ENCODE measurements at regions not wholly inside any gene's neighbourhood (a gene's known extent, or its start where the extent isn't known, plus 50 kb on each side); places are given as distances from the start of the nearest gene placed in this dataset.

DNA sequence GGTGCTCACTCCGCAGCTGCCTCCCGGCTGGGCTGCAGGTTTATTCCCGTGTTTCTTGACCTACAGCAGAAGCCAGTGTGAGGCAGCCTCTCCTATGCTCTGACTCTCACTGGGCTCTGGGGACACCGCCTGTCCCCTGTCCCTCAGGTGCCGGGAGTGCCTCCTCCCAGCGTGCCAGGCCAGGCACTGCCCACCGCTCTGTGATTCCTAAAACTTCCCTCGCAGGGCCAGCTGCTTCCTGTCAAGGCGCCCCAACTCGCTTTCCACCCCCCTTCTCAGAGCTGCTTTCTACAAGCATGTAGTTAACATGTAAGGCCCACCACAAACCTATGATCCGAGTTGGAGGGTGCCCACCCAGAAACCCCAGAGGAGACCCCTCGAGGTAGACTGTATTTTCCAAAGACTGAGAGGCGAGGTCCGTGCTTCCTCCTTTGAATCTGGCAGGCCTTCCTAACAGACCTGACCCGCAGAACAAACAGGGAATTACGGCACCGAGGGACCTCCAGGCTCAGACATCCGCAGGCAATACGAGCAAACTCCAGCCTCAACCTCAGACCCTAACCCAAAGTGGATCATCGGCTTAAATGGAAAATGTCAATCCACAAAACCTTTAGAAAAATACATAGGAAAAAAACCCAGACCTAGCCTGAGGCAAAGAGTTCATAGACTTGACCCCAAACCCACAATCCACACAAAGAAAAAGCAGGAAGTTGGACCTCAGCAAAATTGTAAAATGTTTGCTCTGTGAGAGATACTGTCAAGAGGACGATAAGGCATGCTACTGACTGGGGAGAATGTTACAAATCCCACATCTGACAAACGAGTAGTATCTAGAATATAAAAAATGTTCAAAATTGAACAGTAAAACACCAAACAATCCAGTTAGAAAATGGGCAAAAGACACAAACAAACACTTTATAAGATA, 121.3 kb upstream of the IQSEC1 start:
- no peaks in the 10 kb centered on the region for H3K36me3 ChIP-seq (ENCODE audit: low read depth)
- intact Hi-C loops (cut with micrococcal nuclease; ENCODE audit: unreplicated experiment), result no loop called here
- TF ChIP-seq, protein P1, sequence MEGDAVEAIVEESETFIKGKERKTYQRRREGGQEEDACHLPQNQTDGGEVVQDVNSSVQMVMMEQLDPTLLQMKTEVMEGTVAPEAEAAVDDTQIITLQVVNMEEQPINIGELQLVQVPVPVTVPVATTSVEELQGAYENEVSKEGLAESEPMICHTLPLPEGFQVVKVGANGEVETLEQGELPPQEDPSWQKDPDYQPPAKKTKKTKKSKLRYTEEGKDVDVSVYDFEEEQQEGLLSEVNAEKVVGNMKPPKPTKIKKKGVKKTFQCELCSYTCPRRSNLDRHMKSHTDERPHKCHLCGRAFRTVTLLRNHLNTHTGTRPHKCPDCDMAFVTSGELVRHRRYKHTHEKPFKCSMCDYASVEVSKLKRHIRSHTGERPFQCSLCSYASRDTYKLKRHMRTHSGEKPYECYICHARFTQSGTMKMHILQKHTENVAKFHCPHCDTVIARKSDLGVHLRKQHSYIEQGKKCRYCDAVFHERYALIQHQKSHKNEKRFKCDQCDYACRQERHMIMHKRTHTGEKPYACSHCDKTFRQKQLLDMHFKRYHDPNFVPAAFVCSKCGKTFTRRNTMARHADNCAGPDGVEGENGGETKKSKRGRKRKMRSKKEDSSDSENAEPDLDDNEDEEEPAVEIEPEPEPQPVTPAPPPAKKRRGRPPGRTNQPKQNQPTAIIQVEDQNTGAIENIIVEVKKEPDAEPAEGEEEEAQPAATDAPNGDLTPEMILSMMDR (conservative IDR thresholded peaks at IDR 0.05), result no peak
- no peak for TF ChIP-seq EZH2 (IDR thresholded peaks at IDR 0.05; ENCODE audit: low read depth)
- CTCF ChIA-PET, result interaction anchor here (1.9 kb wide), 1 partner anchor 35 kb away, joined by 4 read pairs; no protein-coding TSS in a partner anchor
- no peak overlapping the region for H2AFZ ChIP-seq
- H3K27me3 ChIP-seq (ENCODE audit: insufficient read depth, low read depth), result no peaks in the 10 kb centered on the region
- peak overlapping the region; percentile 70 for H3K4me2 ChIP-seq
- H3K9me2 ChIP-seq (ENCODE audit: insufficient read depth), result no peaks in the 10 kb centered on the region
- BruUV-seq (replicated peaks), result no TSS peak
- H3K9me3 ChIP-seq (ENCODE audit: insufficient read depth, low read depth), result no peaks in the 10 kb centered on the region
- H3K79me2 ChIP-seq (ENCODE audit: low read depth), result no peaks in the 10 kb centered on the region
- peaks cover 48% of the 10 kb centered on the region for H3K4me1 ChIP-seq (replicated peaks; ENCODE audit: insufficient read depth)
- POLR2A ChIA-PET (ENCODE audit: unreplicated experiment), result interaction anchor here (0.8 kb wide), 1 partner anchor 24 kb away, joined by 3 read pairs; no protein-coding TSS in a partner anchor
- H4K20me1 ChIP-seq (ENCODE audit: insufficient read depth), result no peaks in the 10 kb centered on the region; the same call in 1 of the 2 replicates
- DNase-seq, result peak in 1 of 2 experiments; percentile 81
- H3K4me3 ChIP-seq, result no peak overlapping the region; the same call in 1 of the 2 replicates
- H3F3A ChIP-seq (ENCODE audit: insufficient read depth, low read depth), result peaks cover 26% of the 10 kb centered on the region; the same call in 1 of the 2 replicates
- peak overlapping the region; percentile 50 for H3K27ac ChIP-seq

DNA sequence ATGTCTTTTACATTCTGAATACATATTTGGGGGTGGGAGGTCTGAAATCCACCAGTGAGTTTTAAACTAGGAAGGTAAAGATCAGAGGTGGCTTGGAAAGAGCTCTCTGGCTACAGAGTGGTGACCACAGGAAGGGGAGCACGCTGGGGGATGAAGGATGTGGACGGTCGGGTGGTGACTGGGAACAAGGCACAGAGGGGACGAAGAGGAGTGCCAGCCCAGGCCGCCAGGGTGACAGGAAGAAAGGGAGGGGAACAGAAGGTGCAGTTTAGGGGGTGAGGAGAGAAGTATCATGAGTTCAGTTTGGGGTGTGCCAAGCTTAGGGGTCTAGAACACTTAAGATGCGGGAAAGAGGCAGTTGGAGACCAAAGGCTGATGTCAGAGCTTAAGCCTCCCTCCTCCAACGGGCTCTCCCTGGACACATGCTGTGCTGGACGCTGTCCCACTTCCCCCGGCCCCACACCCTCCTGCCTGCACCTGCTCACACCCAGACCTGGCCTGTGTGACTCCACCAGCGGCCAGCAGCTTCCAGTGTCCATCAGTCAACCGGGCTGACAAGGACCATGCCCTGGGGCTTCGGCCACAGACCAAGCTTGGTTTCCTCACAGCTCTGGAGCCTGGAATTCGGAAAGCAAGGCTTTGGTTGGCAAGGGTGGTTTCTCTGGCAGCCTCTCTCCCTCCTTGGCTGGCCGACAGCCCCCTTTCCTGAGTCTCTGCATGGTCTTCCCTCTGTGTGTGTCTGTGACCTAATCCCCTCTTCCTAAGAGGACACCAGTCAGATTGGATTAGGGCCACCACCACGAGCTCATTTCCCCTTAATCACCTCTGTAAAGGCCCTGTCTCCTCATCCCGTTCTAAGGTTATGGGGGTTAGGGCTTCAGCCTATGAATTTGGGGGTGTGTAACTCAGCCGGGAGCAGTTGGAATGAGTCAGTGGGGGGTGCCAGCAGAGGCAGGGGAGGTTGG, 120.4 kb upstream of the IQSEC1 start:
- DNase-seq, result peak; percentile 93 to 94
- Histone ChIP-seq H3K4me2 (peak overlapping the region; percentile 70), H3K79me2 (ENCODE audit: low read depth) (no peaks in the 10 kb centered on the region), H3K9me2 (ENCODE audit: insufficient read depth) (no peaks in the 10 kb centered on the region), H3K27ac (peak overlapping the region; percentile 50), H2AFZ (no peak overlapping the region), H3K27me3 (ENCODE audit: insufficient read depth, low read depth) (no peaks in the 10 kb centered on the region), H3K4me3 (no peak overlapping the region; the same call in 1 of the 2 replicates), H4K20me1 (ENCODE audit: insufficient read depth) (no peaks in the 10 kb centered on the region; the same call in 1 of the 2 replicates), H3K36me3 (ENCODE audit: low read depth) (no peaks in the 10 kb centered on the region), H3K4me1 (replicated peaks; ENCODE audit: insufficient read depth) (peaks cover 56% of the 10 kb centered on the region), H3K9me3 (ENCODE audit: insufficient read depth, low read depth) (no peaks in the 10 kb centered on the region), H3F3A (ENCODE audit: insufficient read depth, low read depth) (peaks cover 26% of the 10 kb centered on the region; the same call in 1 of the 2 replicates)
- BruUV-seq (replicated peaks), result no TSS peak
- ChIA-PET CTCF (interaction anchor here (0.6 to 1.9 kb wide), 3 partner anchors 36 to 160 kb away, joined by 4 read pairs; no protein-coding TSS in a partner anchor), POLR2A (ENCODE audit: unreplicated experiment) (interaction anchor here (0.6 to 0.8 kb wide), 2 partner anchors 25 to 1000 kb away, joined by 3 to 4 read pairs; no protein-coding TSS in a partner anchor)
- intact Hi-C loops (cut with micrococcal nuclease; ENCODE audit: unreplicated experiment), result loop anchor here (1.0 kb wide), 1 partner anchor 25 kb away; no protein-coding TSS in a partner anchor
- TF ChIP-seq, protein P1 (conservative IDR thresholded peaks at IDR 0.05), result no peak; the same call in 1 of the 2 replicates
